Lower lobe of right lung (tissue), 2 donors: ENCODE measurements at regions not wholly inside any gene's neighbourhood (a gene's known extent, or its start where the extent isn't known, plus 50 kb on each side); places are given as distances from the start of the nearest gene placed in this dataset.

Experiments
- ATAC-seq, 2 donors: fragments of 200-7000 bp; cut with Tn5 transposase; one replicate each; pipeline ENCODE4 v1.9.1; 2020 to 2022; ENCODE audit warnings: mild to moderate bottlenecking in 2 of 2, moderate library complexity in 2 of 2
- DNase-seq: peaks from one replicate; pipeline ENCODE4 v3.0.0-alpha.2; 2020
- H3K27ac ChIP-seq: fragments of 200-600 bp; one replicate; pipeline ENCODE4 v1.8.0; 2022
- H3K27me3 ChIP-seq: fragments of 200-600 bp; one replicate; pipeline ENCODE4 v1.8.0; 2022; ENCODE audit warnings: low read depth
- H3K36me3 ChIP-seq: fragments of 200-600 bp; one replicate; pipeline ENCODE4 v1.8.0; 2022; ENCODE audit warnings: mild to moderate bottlenecking
- H3K4me1 ChIP-seq: fragments of 200-600 bp; one replicate; pipeline ENCODE4 v1.8.0; 2022
- H3K4me3 ChIP-seq: fragments of 200-600 bp; one replicate; pipeline ENCODE4 v1.8.0; 2022; ENCODE audit warnings: mild to moderate bottlenecking
- H3K9me3 ChIP-seq: fragments of 200-600 bp; one replicate; pipeline ENCODE4 v1.8.0; 2022
- CTCF ChIP-seq: fragments of 200-600 bp; IDR thresholded peaks from one replicate; pipeline ENCODE4 v1.8.0; 2022; ENCODE audit warnings: antibody characterized with exemption, mild to moderate bottlenecking
- intact Hi-C: fragments of 100-400 bp; cut with DNase I; formaldehyde crosslinking; loops from one replicate; pipeline ENCODE4 v1.11.0; 2022
- donor health status: DM: no; HTN: yes; CAD: no; lungs with severe emphysema.

- ATAC-seq (no peak), DNase-seq (no peak)
- no peak overlapping the region for H3K4me3 ChIP-seq
- H3K36me3 ChIP-seq: no peaks in the 10 kb centered on the region
- no peaks in the 10 kb centered on the region for H3K27me3 ChIP-seq
- no peak overlapping the region for H3K27ac ChIP-seq
- intact Hi-C loops: no loop called here
- TF ChIP-seq CTCF: no peak
- no peaks in the 10 kb centered on the region for H3K4me1 ChIP-seq
- no peaks in the 10 kb centered on the region for H3K9me3 ChIP-seq
Measured at GRCh38 chr12:13377698-13378097, 181.2 kb downstream of the EMP1 start.

- no peak overlapping the region for H3K27ac ChIP-seq
- DNase-seq: no peak
Measured at GRCh38 chr12:13376610-13377373, 180.3 kb downstream of the EMP1 start.

GRCh38 chr12:13375583-13376345 lies 179.2 kb downstream of the EMP1 start:
- H3K27me3 ChIP-seq: no peaks in the 10 kb centered on the region
- H3K36me3 ChIP-seq: no peaks in the 10 kb centered on the region
- no peaks in the 10 kb centered on the region for H3K4me1 ChIP-seq
- no peak for TF ChIP-seq CTCF
- intact Hi-C loops: no loop called here
- ATAC-seq (no peak), DNase-seq (no peak)
- H3K4me3 ChIP-seq: no peak overlapping the region
- H3K9me3 ChIP-seq: no peaks in the 10 kb centered on the region
- no peak overlapping the region for H3K27ac ChIP-seq

More at GRCh38 chr12:13376610-13377373, 180.3 kb downstream of the EMP1 start:
- TF ChIP-seq CTCF: no peak
- no peaks in the 10 kb centered on the region for H3K9me3 ChIP-seq
- H3K36me3 ChIP-seq: no peaks in the 10 kb centered on the region
- intact Hi-C loops: no loop called here
- no peak overlapping the region for H3K4me3 ChIP-seq
- H3K27me3 ChIP-seq: no peaks in the 10 kb centered on the region
- H3K4me1 ChIP-seq: no peaks in the 10 kb centered on the region
- no peak for ATAC-seq

- Histone ChIP-seq H3K4me1 (no peaks in the 10 kb centered on the region), H3K36me3 (no peaks in the 10 kb centered on the region), H3K27ac (no peak overlapping the region), H3K27me3 (peaks cover 4% of the 10 kb centered on the region), H3K9me3 (no peaks in the 10 kb centered on the region), H3K4me3 (no peak overlapping the region)
- DNase-seq (no peak), ATAC-seq (no peak)
- no peak for TF ChIP-seq CTCF
- intact Hi-C loops: no loop called here
Measured at GRCh38 chr12:13374793-13375192, 178.3 kb downstream of the EMP1 start.

GRCh38 chr12:13373803-13374202 lies 177.3 kb downstream of the EMP1 start:
- H3K4me1 ChIP-seq: no peaks in the 10 kb centered on the region
- TF ChIP-seq CTCF: no peak
- intact Hi-C loops: no loop called here
- no peak overlapping the region for H3K4me3 ChIP-seq
- H3K36me3 ChIP-seq: no peaks in the 10 kb centered on the region
- no peak for DNase-seq
- no peaks in the 10 kb centered on the region for H3K9me3 ChIP-seq
- H3K27me3 ChIP-seq: peaks cover 4% of the 10 kb centered on the region
- H3K27ac ChIP-seq: no peak overlapping the region
- ATAC-seq: no peak
